ENCODE measurements at regions not wholly inside any gene's neighbourhood (a gene's known extent, or its start where the extent isn't known, plus 50 kb on each side); places are given as distances from the start of the nearest gene placed in this dataset.

DNA sequence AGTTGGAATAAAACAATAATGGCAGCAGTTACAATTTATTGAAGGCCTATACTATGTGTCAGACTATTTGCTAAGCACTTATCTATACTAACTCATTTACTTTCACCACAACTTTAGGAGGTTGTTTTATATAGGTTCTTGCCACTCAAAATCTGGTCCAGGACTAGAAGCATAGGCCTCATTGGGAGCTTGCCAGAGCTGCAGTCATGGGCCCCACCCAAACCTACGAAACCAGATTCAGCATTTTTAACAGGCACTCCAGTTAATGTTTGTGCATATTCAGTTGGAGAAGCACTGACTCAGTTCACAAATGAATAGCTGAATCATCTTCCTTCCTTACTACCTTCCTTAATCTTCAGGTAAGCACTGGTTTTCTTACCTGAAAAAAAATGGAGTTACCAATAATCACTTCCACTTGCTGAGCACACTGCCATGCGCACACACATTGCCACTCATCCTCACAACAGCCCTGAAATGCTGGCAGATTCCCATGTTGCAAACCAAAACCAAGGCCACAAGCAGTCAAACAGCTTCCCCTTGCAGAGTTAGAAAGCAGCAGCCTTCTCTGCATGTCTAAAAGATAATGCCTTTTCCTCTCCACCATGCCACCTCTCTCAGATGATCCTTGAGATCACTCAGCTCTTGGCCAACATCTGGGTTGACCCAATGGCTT, 122.4 kb downstream of the SLC16A9 start:
- H3K9me3 Mint-ChIP-seq = no peaks in the 10 kb centered on the region
- TF ChIP-seq, protein P1, sequence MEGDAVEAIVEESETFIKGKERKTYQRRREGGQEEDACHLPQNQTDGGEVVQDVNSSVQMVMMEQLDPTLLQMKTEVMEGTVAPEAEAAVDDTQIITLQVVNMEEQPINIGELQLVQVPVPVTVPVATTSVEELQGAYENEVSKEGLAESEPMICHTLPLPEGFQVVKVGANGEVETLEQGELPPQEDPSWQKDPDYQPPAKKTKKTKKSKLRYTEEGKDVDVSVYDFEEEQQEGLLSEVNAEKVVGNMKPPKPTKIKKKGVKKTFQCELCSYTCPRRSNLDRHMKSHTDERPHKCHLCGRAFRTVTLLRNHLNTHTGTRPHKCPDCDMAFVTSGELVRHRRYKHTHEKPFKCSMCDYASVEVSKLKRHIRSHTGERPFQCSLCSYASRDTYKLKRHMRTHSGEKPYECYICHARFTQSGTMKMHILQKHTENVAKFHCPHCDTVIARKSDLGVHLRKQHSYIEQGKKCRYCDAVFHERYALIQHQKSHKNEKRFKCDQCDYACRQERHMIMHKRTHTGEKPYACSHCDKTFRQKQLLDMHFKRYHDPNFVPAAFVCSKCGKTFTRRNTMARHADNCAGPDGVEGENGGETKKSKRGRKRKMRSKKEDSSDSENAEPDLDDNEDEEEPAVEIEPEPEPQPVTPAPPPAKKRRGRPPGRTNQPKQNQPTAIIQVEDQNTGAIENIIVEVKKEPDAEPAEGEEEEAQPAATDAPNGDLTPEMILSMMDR (IDR thresholded peaks at IDR 0.05; ENCODE audit: unreplicated experiment) = no peak
- H3K4me3 Mint-ChIP-seq = no peak overlapping the region
- H3K36me3 Mint-ChIP-seq = no peaks in the 10 kb centered on the region
- DNase-seq (ENCODE audit: low spot score in 2 of 2, unreplicated experiment in 2 of 2) = no peak
- H3K4me1 Mint-ChIP-seq = no peaks in the 10 kb centered on the region
- no peak overlapping the region for H3K27ac Mint-ChIP-seq
- peaks cover 5% of the 10 kb centered on the region for H3K27me3 Mint-ChIP-seq (ENCODE audit: low read depth)

DNA sequence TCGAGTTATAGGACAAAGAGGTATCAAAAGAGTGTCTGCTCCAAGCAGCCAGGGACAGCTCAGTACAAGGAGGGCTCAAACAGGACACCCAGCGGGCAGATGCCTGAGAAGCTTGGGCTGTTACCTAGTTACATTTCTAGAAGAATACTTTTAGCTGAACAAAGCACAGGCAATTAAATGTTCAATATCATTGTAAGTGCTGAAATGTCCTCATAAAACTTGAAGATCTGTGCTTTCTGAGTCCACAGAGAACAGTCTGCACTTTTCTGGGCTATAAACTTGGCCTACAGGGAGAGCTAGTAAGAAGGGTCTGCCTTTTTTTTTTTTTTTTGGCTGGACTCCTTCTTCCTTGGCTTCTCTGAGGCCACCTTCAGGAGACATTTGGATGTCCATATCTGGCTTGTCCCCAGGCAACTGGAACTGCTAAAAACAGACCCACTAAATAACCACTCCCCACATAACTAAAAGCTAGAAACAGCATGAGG, 123.2 kb downstream of the SLC16A9 start:
- TF ChIP-seq, protein P1 (IDR thresholded peaks at IDR 0.05; ENCODE audit: unreplicated experiment) = no peak
- no peak overlapping the region for H3K4me3 Mint-ChIP-seq
- H3K4me1 Mint-ChIP-seq = no peaks in the 10 kb centered on the region
- no peak overlapping the region for H3K27ac Mint-ChIP-seq
- H3K9me3 Mint-ChIP-seq = no peaks in the 10 kb centered on the region
- H3K36me3 Mint-ChIP-seq = no peaks in the 10 kb centered on the region
- DNase-seq (ENCODE audit: low spot score in 2 of 2, unreplicated experiment in 2 of 2) = no peak
- H3K27me3 Mint-ChIP-seq (ENCODE audit: low read depth) = peaks cover 5% of the 10 kb centered on the region

DNA sequence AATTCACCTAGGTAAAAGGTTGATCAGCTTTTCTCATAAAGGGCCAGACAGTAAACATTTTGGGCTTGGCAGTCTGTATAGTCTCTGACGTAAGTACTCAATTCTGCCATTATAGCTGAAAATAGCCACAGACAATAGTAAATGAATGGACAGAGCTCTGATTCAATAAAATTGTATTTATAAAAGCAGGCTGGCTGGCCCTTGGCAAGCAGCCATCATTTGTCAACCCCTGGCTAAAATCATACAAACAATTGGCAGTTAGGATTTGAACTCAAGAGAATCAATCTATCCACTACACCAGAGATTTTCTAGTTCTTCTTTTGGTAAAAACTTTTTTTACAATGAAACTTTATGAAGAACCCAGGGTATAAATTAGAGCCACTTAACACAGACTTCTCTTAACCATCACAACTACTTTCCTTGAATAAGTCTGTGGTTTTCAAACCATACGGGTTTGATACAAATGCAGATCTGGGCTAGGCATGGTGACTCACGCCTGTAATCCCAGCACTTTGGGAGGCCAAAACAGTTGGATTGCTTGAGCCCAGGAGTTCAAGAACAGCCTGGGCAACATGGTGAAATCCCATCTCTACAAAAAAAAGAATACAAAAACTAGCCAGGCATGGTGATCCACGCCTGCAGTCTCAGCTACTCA, 124.5 kb downstream of the SLC16A9 start:
- Mint-ChIP-seq H3K4me1 (no peaks in the 10 kb centered on the region), H3K36me3 (no peaks in the 10 kb centered on the region), H3K4me3 (no peak overlapping the region), H3K27me3 (ENCODE audit: low read depth) (no peaks in the 10 kb centered on the region), H3K27ac (no peak overlapping the region), H3K9me3 (no peaks in the 10 kb centered on the region)
- DNase-seq (ENCODE audit: low spot score in 2 of 2, unreplicated experiment in 2 of 2) = no peak
- TF ChIP-seq, protein P1 (IDR thresholded peaks at IDR 0.05; ENCODE audit: unreplicated experiment) = no peak

DNA sequence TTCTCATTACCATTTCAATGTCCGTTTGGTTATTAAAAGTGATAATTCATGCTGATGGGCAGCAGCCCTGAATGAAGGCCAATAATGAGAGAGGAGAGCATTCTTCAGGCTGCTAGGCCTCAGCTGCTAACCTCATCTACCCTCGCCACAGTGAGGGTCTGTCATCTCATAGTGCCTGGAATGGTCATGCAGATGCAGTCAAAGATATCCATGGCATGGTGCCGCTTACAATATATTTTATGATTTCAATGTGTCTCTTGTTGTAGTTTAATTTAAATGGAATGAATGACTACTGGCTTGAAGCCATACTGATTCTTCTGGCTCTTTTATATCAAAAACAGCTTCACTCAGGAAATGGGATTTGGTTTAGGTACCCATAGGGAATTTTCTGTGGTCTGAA, 126.9 kb downstream of the SLC16A9 start:
- DNase-seq (ENCODE audit: low spot score in 2 of 2, unreplicated experiment in 2 of 2) = no peak
- no peaks in the 10 kb centered on the region for H3K9me3 Mint-ChIP-seq
- no peaks in the 10 kb centered on the region for H3K4me1 Mint-ChIP-seq
- H3K4me3 Mint-ChIP-seq = no peak overlapping the region
- no peaks in the 10 kb centered on the region for H3K36me3 Mint-ChIP-seq
- TF ChIP-seq, protein P1 (IDR thresholded peaks at IDR 0.05; ENCODE audit: unreplicated experiment) = no peak
- H3K27me3 Mint-ChIP-seq (ENCODE audit: low read depth) = no peaks in the 10 kb centered on the region
- H3K27ac Mint-ChIP-seq = no peak overlapping the region

DNA sequence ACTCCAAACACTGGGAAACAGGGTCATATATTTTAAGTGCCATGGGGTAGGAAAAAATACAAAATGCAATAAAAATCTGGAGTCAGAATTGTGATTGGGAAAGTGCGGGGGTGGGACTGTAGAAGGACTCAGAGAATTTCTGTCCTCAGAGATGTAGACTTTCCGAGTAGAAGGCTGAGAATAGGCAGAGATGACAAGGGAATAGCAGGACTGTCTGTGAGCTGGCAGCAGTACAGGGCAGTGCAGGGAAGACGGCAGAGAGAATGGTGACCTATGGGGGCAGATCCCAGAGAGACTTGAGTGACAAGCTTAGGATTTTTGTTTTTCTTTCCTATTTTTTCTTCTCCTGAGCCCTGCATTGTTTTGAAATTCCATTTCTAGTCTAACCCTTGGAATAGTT, 127.6 kb downstream of the SLC16A9 start:
- no peak for DNase-seq (ENCODE audit: low spot score in 2 of 2, unreplicated experiment in 2 of 2)
- Mint-ChIP-seq H3K9me3 (no peaks in the 10 kb centered on the region), H3K27ac (no peak overlapping the region), H3K4me3 (no peak overlapping the region), H3K36me3 (no peaks in the 10 kb centered on the region), H3K27me3 (ENCODE audit: low read depth) (no peaks in the 10 kb centered on the region), H3K4me1 (no peaks in the 10 kb centered on the region)
- TF ChIP-seq, protein P1 (IDR thresholded peaks at IDR 0.05; ENCODE audit: unreplicated experiment) = no peak

All from mesothelial cell of epicardium (in vitro differentiated cells).